ENCODE measurements at regions not wholly inside any gene's neighbourhood (a gene's known extent, or its start where the extent isn't known, plus 50 kb on each side); places are given as distances from the start of the nearest gene placed in this dataset.

DNA sequence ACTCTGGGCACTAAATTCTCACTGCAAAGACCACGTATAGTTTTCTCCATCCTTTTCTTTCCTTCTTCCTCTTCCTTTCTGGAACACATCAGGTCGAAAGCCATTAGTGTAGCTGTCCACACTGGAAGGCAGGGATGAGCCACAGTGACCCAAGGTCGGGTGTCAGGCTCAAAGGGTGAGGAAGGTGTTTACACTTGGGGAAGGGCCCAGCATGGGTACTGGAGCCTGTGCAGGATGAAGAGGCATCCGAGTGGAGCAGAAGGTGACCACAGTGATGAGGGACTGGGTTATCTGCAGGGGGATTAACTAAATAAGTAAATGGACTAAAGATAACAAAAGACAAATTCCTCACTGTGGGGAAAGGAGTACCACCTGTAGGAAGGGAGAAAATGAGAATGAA lies 164.0 kb downstream of the SOX9 start:
- no peak for ATAC-seq
- TF ChIP-seq OSR1 (CRISPR knock-in tag; IDR thresholded peaks at IDR 0.05), result no peak

DNA sequence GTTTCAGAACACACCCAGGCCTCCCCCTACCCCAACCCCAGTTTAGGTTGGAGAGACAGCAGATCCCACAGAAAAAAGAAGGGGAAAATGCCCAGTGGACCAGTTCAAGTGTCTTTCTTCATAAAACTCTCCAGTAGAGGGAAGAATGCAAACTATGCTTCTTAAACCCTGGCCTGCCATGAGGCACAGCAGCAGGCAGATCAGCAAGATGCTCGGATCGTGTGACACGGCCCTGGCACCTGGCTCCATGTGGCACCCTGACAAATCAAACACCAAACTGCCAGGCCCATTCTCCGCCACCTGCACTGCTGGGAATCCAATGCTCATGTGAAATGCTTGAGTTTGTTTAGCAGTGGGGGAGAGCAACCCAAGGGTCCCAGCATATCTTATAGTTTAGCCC lies 166.8 kb downstream of the SOX9 start:
- no peak for TF ChIP-seq BACH2 (CRISPR knock-in tag; IDR thresholded peaks at IDR 0.05; ENCODE audit: borderline replicate concordance)
- TF ChIP-seq, protein P1, sequence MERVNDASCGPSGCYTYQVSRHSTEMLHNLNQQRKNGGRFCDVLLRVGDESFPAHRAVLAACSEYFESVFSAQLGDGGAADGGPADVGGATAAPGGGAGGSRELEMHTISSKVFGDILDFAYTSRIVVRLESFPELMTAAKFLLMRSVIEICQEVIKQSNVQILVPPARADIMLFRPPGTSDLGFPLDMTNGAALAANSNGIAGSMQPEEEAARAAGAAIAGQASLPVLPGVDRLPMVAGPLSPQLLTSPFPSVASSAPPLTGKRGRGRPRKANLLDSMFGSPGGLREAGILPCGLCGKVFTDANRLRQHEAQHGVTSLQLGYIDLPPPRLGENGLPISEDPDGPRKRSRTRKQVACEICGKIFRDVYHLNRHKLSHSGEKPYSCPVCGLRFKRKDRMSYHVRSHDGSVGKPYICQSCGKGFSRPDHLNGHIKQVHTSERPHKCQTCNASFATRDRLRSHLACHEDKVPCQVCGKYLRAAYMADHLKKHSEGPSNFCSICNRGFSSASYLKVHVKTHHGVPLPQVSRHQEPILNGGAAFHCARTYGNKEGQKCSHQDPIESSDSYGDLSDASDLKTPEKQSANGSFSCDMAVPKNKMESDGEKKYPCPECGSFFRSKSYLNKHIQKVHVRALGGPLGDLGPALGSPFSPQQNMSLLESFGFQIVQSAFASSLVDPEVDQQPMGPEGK (CRISPR knock-in tag; IDR thresholded peaks at IDR 0.05; ENCODE audit: borderline replicate concordance), result no peak
- TF ChIP-seq, protein P2, sequence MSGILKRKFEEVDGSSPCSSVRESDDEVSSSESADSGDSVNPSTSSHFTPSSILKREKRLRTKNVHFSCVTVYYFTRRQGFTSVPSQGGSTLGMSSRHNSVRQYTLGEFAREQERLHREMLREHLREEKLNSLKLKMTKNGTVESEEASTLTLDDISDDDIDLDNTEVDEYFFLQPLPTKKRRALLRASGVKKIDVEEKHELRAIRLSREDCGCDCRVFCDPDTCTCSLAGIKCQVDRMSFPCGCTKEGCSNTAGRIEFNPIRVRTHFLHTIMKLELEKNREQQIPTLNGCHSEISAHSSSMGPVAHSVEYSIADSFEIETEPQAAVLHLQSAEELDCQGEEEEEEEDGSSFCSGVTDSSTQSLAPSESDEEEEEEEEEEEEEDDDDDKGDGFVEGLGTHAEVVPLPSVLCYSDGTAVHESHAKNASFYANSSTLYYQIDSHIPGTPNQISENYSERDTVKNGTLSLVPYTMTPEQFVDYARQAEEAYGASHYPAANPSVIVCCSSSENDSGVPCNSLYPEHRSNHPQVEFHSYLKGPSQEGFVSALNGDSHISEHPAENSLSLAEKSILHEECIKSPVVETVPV (CRISPR knock-in tag; IDR thresholded peaks at IDR 0.05), result no peak
- TF ChIP-seq SNAI2 (CRISPR knock-in tag; IDR thresholded peaks at IDR 0.05), result no peak
- no peak for TF ChIP-seq ARNTL (CRISPR knock-in tag; IDR thresholded peaks at IDR 0.05; ENCODE audit: borderline replicate concordance, low read depth)
- TF ChIP-seq, protein P3, sequence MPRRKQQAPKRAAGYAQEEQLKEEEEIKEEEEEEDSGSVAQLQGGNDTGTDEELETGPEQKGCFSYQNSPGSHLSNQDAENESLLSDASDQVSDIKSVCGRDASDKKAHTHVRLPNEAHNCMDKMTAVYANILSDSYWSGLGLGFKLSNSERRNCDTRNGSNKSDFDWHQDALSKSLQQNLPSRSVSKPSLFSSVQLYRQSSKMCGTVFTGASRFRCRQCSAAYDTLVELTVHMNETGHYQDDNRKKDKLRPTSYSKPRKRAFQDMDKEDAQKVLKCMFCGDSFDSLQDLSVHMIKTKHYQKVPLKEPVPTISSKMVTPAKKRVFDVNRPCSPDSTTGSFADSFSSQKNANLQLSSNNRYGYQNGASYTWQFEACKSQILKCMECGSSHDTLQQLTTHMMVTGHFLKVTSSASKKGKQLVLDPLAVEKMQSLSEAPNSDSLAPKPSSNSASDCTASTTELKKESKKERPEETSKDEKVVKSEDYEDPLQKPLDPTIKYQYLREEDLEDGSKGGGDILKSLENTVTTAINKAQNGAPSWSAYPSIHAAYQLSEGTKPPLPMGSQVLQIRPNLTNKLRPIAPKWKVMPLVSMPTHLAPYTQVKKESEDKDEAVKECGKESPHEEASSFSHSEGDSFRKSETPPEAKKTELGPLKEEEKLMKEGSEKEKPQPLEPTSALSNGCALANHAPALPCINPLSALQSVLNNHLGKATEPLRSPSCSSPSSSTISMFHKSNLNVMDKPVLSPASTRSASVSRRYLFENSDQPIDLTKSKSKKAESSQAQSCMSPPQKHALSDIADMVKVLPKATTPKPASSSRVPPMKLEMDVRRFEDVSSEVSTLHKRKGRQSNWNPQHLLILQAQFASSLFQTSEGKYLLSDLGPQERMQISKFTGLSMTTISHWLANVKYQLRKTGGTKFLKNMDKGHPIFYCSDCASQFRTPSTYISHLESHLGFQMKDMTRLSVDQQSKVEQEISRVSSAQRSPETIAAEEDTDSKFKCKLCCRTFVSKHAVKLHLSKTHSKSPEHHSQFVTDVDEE (CRISPR knock-in tag; IDR thresholded peaks at IDR 0.05), result no peak
- no peak for TF ChIP-seq CSDC2 (CRISPR knock-in tag; IDR thresholded peaks at IDR 0.05)
- TF ChIP-seq ZFP3 (CRISPR knock-in tag; IDR thresholded peaks at IDR 0.05), result no peak
- no peak for TF ChIP-seq PPARA (CRISPR knock-in tag; IDR thresholded peaks at IDR 0.05; ENCODE audit: borderline replicate concordance)
- TF ChIP-seq, protein P4, sequence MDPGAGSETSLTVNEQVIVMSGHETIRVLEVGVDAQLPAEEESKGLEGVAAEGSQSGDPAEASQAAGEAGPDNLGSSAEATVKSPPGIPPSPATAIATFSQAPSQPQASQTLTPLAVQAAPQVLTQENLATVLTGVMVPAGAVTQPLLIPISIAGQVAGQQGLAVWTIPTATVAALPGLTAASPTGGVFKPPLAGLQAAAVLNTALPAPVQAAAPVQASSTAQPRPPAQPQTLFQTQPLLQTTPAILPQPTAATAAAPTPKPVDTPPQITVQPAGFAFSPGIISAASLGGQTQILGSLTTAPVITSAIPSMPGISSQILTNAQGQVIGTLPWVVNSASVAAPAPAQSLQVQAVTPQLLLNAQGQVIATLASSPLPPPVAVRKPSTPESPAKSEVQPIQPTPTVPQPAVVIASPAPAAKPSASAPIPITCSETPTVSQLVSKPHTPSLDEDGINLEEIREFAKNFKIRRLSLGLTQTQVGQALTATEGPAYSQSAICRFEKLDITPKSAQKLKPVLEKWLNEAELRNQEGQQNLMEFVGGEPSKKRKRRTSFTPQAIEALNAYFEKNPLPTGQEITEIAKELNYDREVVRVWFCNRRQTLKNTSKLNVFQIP (CRISPR knock-in tag; IDR thresholded peaks at IDR 0.05; ENCODE audit: borderline replicate concordance, low read depth), result no peak
- TF ChIP-seq TCF4 (CRISPR knock-in tag; IDR thresholded peaks at IDR 0.05; ENCODE audit: borderline replicate concordance), result no peak
- TF ChIP-seq ZNF70 (CRISPR knock-in tag; IDR thresholded peaks at IDR 0.05), result no peak
- TF ChIP-seq ESRRG (CRISPR knock-in tag; IDR thresholded peaks at IDR 0.05), result no peak
- TF ChIP-seq TOX (CRISPR knock-in tag; IDR thresholded peaks at IDR 0.05; ENCODE audit: borderline replicate concordance), result no peak
- TF ChIP-seq ZNF565 (CRISPR knock-in tag; conservative IDR thresholded peaks at IDR 0.05; ENCODE audit: low read depth), result no peak
- ATAC-seq, result peak; percentile 66

DNA sequence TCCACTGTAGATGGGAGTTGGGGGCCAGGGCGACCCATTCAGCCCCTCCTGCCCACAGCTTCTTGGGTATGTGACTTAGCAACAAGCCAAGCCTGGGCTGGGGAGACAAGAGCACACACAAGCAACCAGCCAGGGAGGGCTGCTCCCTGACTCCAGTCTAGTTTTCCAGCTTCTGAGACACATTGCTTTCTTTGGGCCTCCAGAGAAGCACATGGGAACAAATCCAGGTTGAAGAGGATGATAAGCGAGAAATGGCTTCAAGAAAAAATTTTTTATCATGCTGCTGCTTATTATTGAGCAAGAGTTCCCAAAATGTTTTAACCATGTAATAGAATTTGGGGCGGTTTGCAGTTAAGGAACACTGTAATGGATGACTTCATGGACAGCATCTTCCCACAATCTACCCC lies 173.7 kb downstream of the SOX9 start:
- no peak for ATAC-seq
- TF ChIP-seq CSDC2 (CRISPR knock-in tag; IDR thresholded peaks at IDR 0.05), result no peak
- TF ChIP-seq ESRRG (CRISPR knock-in tag; IDR thresholded peaks at IDR 0.05), result no peak
- TF ChIP-seq CREB5 (CRISPR knock-in tag; IDR thresholded peaks at IDR 0.05; ENCODE audit: low read depth), result no peak
- TF ChIP-seq, protein P4 (CRISPR knock-in tag; IDR thresholded peaks at IDR 0.05; ENCODE audit: borderline replicate concordance, low read depth), result no peak
- no peak for TF ChIP-seq ZNF70 (CRISPR knock-in tag; IDR thresholded peaks at IDR 0.05)
- no peak for TF ChIP-seq TOX (CRISPR knock-in tag; IDR thresholded peaks at IDR 0.05; ENCODE audit: borderline replicate concordance)
- no peak for TF ChIP-seq ARNTL (CRISPR knock-in tag; IDR thresholded peaks at IDR 0.05; ENCODE audit: borderline replicate concordance, low read depth)
- TF ChIP-seq SNAI2 (CRISPR knock-in tag; IDR thresholded peaks at IDR 0.05), result no peak
